HCEC 1CT (cell line): ENCODE measurements at regions not wholly inside any gene's neighbourhood (a gene's known extent, or its start where the extent isn't known, plus 50 kb on each side); places are given as distances from the start of the nearest gene placed in this dataset.
A peak's percentile ranks its signal among the peaks of the same experiment; 100 is the strongest.

Experiments
- DNase-seq: peaks from one replicate; pipeline ENCODE4 v3.0.0-alpha.2; 2017

- no peak for DNase-seq
Observed at GRCh38 chr9:79116041-79116440, 455.7 kb upstream of the TLE4 start.

DNA sequence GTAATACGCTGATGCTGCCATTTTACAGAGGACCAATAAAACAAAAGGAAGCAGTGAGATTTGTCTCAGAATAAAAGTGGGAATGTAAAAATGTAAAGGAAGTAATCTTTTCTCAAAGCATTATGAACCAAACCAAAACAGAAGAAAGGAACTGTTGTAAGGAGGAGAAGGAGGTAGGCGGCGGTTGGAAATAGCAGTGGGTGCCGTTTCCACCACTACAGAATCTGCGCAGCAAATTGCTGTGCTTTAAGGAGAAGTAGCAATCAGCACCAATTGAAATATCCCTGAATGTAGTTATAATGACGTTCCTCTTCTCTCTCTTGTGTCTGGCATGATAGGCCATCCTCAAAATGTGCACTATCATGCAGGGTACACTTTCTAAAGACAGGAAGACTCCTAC lies 455.1 kb upstream of the TLE4 start:
- DNase-seq, result no peak

- no peak for DNase-seq
Observed at GRCh38 chr9:79120533-79120932, 451.2 kb upstream of the TLE4 start.

GRCh38 chr9:79120941-79121340 lies 450.8 kb upstream of the TLE4 start:
- DNase-seq, result no peak

- DNase-seq, result no peak
Observed at GRCh38 chr9:79123415-79123814, 448.4 kb upstream of the TLE4 start.

GRCh38 chr9:79127661-79128060 lies 444.1 kb upstream of the TLE4 start:
- no peak for DNase-seq

GRCh38 chr9:79129865-79130480 lies 441.8 kb upstream of the TLE4 start:
- DNase-seq, result peak; percentile 35

GRCh38 chr9:79131246-79131774 lies 440.5 kb upstream of the TLE4 start:
- no peak for DNase-seq

- no peak for DNase-seq
Observed at GRCh38 chr9:79131824-79132377, 439.9 kb upstream of the TLE4 start.

DNA sequence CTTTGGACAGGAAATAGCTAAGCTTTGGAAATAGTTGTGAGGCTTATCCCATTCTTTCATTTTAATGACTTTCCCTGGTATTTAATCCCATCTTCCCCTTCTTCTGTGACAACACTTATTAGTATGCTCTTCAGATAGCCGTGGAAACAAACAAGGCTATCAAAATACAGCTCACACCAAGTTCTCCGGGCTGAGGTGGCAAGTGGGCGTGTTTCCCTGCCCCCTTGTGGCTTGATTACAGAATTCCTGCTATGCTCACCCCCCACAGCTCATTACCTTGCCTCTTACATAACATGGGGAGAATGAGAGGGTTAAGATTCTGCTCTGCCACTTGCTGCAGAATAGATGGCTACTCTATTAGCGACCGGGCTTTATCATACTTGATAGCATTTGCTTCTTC lies 437.1 kb upstream of the TLE4 start:
- peak; percentile 34 for DNase-seq

- no peak for DNase-seq
Observed at GRCh38 chr9:79135681-79136415, 435.9 kb upstream of the TLE4 start.

- no peak for DNase-seq
Observed at GRCh38 chr9:79140751-79141150, 431.0 kb upstream of the TLE4 start.

DNA sequence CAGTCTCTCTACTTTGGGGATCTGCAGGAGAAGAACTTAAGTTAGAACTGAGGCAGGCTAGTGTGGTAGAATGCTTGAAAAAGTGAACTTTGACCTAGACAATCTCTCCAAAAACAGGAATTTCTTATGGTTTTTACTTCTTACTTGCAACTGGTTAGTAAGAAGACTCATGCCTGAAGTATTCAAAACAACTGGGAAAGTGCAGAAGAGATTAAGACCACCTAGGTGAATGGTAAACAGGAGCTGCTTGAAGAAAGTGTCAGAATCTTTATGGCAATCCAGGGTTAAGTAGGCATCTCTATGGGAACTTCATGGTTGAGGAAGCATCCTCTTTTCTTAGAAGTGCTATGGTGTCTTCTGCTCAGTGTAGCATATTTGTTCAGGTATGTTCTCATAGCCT lies 428.6 kb upstream of the TLE4 start:
- DNase-seq, result no peak

GRCh38 chr9:79145442-79145841 lies 426.3 kb upstream of the TLE4 start:
- DNase-seq, result no peak

- no peak for DNase-seq
Observed at GRCh38 chr9:79149585-79149984, 422.2 kb upstream of the TLE4 start.

- no peak for DNase-seq
Observed at GRCh38 chr9:79151791-79152190, 420.0 kb upstream of the TLE4 start.

GRCh38 chr9:79152306-79152705 lies 419.5 kb upstream of the TLE4 start:
- no peak for DNase-seq

DNA sequence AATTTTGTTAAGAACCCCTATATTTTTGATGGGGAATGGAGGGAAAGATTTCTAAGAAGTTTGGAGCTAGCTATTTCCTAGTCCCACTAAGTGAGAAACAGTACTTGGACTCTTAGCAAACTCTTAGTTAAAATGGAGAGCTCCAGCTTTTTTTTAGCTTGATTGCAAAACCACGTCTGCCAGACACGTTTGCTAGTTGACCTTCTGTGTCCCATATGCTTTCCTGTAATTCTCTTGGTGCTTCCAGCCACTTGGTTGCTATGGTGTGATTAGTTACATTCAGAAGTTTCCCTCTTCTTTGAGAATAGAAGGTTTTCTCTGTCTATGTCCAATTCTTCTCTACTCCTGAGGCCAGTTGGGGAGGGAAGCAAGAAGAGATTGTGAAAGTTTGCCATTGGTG lies 417.0 kb upstream of the TLE4 start:
- DNase-seq, result no peak

DNA sequence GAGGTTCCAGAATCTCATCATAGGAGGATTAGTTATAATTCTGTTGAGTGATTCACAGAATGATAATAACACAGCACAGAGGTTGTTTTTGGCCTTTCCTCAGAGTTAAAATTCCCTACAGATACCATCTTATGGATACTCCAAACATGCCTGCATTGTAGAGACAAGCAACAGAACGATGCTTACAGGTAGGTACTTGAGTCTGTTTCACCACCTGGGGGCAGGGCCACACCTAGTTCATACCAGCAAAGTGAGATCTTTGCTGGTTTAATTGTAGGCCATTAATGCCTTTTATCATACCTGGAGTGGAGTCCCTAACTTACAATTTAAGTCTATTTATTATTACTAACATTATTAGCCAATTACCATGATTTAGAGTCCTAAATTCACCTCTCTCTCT lies 416.5 kb upstream of the TLE4 start:
- no peak for DNase-seq

DNA sequence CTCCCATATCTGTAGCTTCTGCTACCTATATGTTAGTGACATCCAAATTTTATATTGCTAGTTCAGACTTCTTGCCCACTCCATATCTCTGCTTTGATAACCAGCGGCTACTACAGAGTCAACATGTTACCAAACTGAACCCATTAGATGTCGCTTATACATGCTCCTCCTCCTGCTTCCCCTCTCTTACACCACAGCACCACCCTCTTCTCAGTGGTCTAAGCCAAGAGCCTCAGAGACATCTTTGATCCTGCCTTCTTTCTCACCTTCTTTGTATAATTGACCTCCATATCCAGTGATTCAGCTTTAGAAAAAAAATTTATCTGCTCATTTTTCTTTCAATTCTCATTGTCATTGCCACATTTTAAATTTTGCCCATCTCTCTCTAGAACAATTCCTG lies 408.2 kb upstream of the TLE4 start:
- no peak for DNase-seq

- DNase-seq, result no peak
Observed at GRCh38 chr9:79164406-79164805, 407.4 kb upstream of the TLE4 start.

GRCh38 chr9:79165020-79165780 lies 406.6 kb upstream of the TLE4 start:
- peak; percentile 88 for DNase-seq

GRCh38 chr9:79166005-79166404 lies 405.8 kb upstream of the TLE4 start:
- peak; percentile 58 for DNase-seq

GRCh38 chr9:79170643-79171042 lies 401.1 kb upstream of the TLE4 start:
- no peak for DNase-seq
